Thyroid gland (tissue), 4 donors: ENCODE measurements at regions not wholly inside any gene's neighbourhood (a gene's known extent, or its start where the extent isn't known, plus 50 kb on each side); places are given as distances from the start of the nearest gene placed in this dataset.

Experiments
- DNase-seq, 2 donors: peaks; one replicate each; pipeline ENCODE4 v3.0.0-alpha.2; 2019
- H3K27ac ChIP-seq, 3 donors: fragments of 200-600 bp; sonication (generic); 1 replicate in 2 of 3; 2 replicates in 1 of 3; pipeline ENCODE4 v1.5.1; 2016 to 2019; ENCODE audit warnings: mild to moderate bottlenecking in 1 of 3, moderate library complexity in 1 of 3
- H3K27me3 ChIP-seq: fragments of 200-600 bp; sonication (generic); one replicate; pipeline ENCODE4 v1.5.1; 2019
- H3K36me3 ChIP-seq, 2 donors: fragments of 200-600 bp; sonication (generic); one replicate each; pipeline ENCODE4 v1.5.1; 2016 to 2019
- H3K4me1 ChIP-seq, 2 donors: fragments of 200-600 bp; sonication (generic); one replicate each; pipeline ENCODE4 v1.5.1; 2017 to 2019
- H3K4me3 ChIP-seq, 3 donors: fragments of 200-600 bp; sonication (generic); replicated peaks in 1 of 3; 1 replicate in 2 of 3; 2 replicates in 1 of 3; pipeline ENCODE4 v1.5.1; 2016; ENCODE audit warnings: mild to moderate bottlenecking in 1 of 3
- H3K9me3 ChIP-seq: fragments of 200-600 bp; sonication (generic); one replicate; pipeline ENCODE4 v1.5.1; 2017
- POLR2A ChIP-seq, 2 donors: fragments of 450-650 bp; IDR thresholded peaks; one replicate each; pipeline ENCODE4 v1.6.1; 2017; ENCODE audit warnings: antibody characterized with exemption in 2 of 2, mild to moderate bottlenecking in 2 of 2, moderate library complexity in 1 of 2
- WGBS, 2 donors: methylation state at CpG; one replicate each; pipeline ENCODE4 v1.1.5; 2017; 5-methylcytosine and 5-hydroxymethylcytosine counted together
- intact Hi-C: fragments of 100-400 bp; cut with DNase I; formaldehyde crosslinking; loops from one replicate; pipeline ENCODE4 v1.15.1; 2023
- TF ChIP-seq, protein P1 (sequence below), 6 experiments: fragments of 200-600 bp in 3 of 6; fragments of 450-650 bp in 3 of 6; sonication (generic) in 3 of 6; IDR thresholded peaks; one replicate each; pipeline ENCODE4 v1.5.1; 2016 to 2019; ENCODE audit warnings: antibody characterized with exemption in 6 of 6, mild to moderate bottlenecking in 2 of 6, inconsistent platforms in 1 of 6, moderate library complexity in 1 of 6

GRCh38 chr7:28351450-28351849, 60.9 kb upstream of the CREB5 start:
- intact Hi-C loops = no loop called here
- no peak for TF ChIP-seq POLR2A (IDR thresholded peaks at IDR 0.05)
- no peaks in the 10 kb centered on the region for H3K36me3 ChIP-seq

DNA sequence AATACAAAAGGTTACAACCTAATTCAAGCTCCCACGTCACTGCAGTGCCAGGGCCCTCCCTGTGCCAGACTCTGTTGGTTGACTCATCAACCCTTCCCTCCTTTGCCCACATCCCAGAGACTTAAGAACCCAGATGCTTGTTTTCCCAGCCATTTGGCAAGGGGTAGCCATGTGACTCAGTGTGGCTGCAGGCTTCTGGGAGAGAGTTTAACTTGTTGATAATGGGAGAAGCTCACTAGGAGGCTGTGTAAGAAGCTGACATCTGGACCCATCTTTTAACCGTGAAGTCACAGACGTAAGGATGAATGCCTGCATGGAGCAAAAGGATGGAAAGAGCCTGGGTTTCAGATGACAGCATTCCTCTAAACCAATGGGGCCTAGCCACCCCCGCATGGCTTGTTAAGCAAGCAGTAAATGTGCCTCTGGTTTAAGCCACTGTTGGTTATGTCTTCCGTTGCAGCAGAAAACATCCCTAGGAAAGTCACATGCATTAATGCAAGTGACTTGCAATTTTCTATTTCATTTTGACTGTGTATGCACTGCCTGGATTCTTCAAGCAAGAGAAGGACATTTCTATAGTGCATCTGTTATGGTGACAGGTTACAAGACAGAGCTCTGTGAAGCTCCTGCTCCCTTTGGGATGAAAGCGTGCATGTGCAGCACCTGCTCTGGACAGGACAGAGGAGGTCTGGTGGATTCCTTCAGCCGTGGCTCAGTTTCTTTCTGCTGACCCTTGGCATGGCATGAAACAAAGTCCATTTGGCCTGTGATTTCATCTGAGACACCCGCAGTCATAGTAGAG, 57.5 kb upstream of the CREB5 start:
- intact Hi-C loops = no loop called here
- WGBS, 2 donors = 86 to 90% methylated on average over 8 of the region's 8 CpGs

More at GRCh38 chr7:28351450-28351849, 60.9 kb upstream of the CREB5 start:
- H3K27ac ChIP-seq = no peak overlapping the region
- H3K4me1 ChIP-seq = peaks cover 0 to 6% of the 10 kb centered on the region in 2 donors
- H3K27me3 ChIP-seq = no peaks in the 10 kb centered on the region
- 73 to 81% methylated on average over 1 of the region's 1 CpG for WGBS, 2 donors
- H3K9me3 ChIP-seq = no peaks in the 10 kb centered on the region
- DNase-seq = no peak
- no peak overlapping the region for H3K4me3 ChIP-seq

GRCh38 chr7:28355635-28356319, 56.5 kb upstream of the CREB5 start:
- Histone ChIP-seq H3K4me1 (no peaks in the 10 kb centered on the region), H3K4me3 (no peak overlapping the region), H3K36me3 (no peaks in the 10 kb centered on the region), H3K27ac (no peak overlapping the region), H3K9me3 (no peaks in the 10 kb centered on the region), H3K27me3 (no peaks in the 10 kb centered on the region)
- no peak for DNase-seq
- intact Hi-C loops = no loop called here
- WGBS, 2 donors = 75 to 79% methylated on average over 16 of the region's 16 CpGs
- TF ChIP-seq POLR2A (IDR thresholded peaks at IDR 0.05) = no peak

More for the DNA sequence above, 57.5 kb upstream of the CREB5 start:
- Histone ChIP-seq H3K27ac (no peak overlapping the region), H3K4me3 (no peak overlapping the region), H3K9me3 (no peaks in the 10 kb centered on the region), H3K27me3 (no peaks in the 10 kb centered on the region), H3K36me3 (no peaks in the 10 kb centered on the region), H3K4me1 (no peaks in the 10 kb centered on the region)
- TF ChIP-seq, protein P1, sequence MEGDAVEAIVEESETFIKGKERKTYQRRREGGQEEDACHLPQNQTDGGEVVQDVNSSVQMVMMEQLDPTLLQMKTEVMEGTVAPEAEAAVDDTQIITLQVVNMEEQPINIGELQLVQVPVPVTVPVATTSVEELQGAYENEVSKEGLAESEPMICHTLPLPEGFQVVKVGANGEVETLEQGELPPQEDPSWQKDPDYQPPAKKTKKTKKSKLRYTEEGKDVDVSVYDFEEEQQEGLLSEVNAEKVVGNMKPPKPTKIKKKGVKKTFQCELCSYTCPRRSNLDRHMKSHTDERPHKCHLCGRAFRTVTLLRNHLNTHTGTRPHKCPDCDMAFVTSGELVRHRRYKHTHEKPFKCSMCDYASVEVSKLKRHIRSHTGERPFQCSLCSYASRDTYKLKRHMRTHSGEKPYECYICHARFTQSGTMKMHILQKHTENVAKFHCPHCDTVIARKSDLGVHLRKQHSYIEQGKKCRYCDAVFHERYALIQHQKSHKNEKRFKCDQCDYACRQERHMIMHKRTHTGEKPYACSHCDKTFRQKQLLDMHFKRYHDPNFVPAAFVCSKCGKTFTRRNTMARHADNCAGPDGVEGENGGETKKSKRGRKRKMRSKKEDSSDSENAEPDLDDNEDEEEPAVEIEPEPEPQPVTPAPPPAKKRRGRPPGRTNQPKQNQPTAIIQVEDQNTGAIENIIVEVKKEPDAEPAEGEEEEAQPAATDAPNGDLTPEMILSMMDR (IDR thresholded peaks at IDR 0.05) = no peak
- no peak for TF ChIP-seq POLR2A (IDR thresholded peaks at IDR 0.05)
- DNase-seq = no peak

GRCh38 chr7:28356619-28357018, 55.7 kb upstream of the CREB5 start:
- H3K36me3 ChIP-seq = no peaks in the 10 kb centered on the region
- no peaks in the 10 kb centered on the region for H3K9me3 ChIP-seq
- no peak overlapping the region for H3K27ac ChIP-seq
- 66 to 70% methylated on average over 8 of the region's 8 CpGs for WGBS, 2 donors
- no peak overlapping the region for H3K4me3 ChIP-seq
- intact Hi-C loops = no loop called here
- DNase-seq = no peak
- no peak for TF ChIP-seq POLR2A (IDR thresholded peaks at IDR 0.05)
- TF ChIP-seq, protein P1 (IDR thresholded peaks at IDR 0.05) = no peak
- no peaks in the 10 kb centered on the region for H3K4me1 ChIP-seq
- H3K27me3 ChIP-seq = no peaks in the 10 kb centered on the region

DNA sequence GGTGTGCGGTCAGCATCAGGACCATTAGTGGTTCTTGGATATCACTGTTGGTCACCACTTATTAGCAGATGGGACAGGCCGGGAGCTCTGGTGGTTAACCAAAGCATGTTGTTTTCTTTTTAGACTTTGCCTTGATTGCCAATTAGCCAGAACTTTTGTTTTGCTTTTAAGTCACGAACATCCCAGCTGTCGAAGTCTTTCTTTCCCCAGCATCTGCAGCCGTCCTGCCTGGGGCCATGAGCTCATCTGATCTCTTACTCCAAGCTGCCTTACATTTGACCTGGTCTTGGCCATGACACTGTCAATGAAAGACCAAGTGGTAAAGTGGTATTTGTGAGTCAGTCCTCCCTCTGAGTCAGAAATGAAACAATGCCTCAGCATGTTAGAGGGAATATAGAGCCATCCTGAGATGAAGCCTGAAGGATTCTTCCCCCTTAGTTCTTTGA, 53.9 kb upstream of the CREB5 start:
- H3K27ac ChIP-seq = no peak overlapping the region
- no peak for TF ChIP-seq POLR2A (IDR thresholded peaks at IDR 0.05)
- TF ChIP-seq, protein P1 (IDR thresholded peaks at IDR 0.05) = no peak
- H3K4me3 ChIP-seq = no peak overlapping the region
- 88 to 89% methylated on average over 5 of the region's 5 CpGs for WGBS, 2 donors
- no peaks in the 10 kb centered on the region for H3K27me3 ChIP-seq
- no peaks in the 10 kb centered on the region for H3K4me1 ChIP-seq
- intact Hi-C loops = no loop called here
- no peaks in the 10 kb centered on the region for H3K9me3 ChIP-seq
- DNase-seq = no peak
- no peaks in the 10 kb centered on the region for H3K36me3 ChIP-seq

DNA sequence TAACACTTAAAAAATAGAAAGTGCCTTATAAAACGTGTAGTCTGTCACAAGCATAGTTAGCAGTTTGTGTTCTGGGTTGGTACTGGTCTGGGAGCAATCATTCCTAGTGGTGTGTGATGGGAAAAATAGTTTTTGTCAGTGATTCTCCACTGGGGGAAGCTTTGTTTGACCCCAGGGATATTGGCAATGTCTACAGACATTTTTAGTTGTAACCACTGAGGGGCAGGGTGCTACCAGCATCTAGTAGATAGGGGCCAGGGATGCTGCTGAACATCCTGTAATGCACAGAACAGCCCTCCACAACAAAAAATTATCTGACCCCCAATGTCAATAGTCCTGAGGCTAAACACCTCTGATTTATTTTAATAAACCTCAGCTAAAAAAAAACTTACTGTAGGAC, 51.6 kb upstream of the CREB5 start:
- WGBS, 2 donors = 80 to 85% methylated on average over 1 of the region's 1 CpG
- no peak for TF ChIP-seq POLR2A (IDR thresholded peaks at IDR 0.05)
- TF ChIP-seq, protein P1 (IDR thresholded peaks at IDR 0.05) = no peak
- no peak for DNase-seq
- Histone ChIP-seq H3K27ac (no peak overlapping the region), H3K4me1 (no peaks in the 10 kb centered on the region), H3K9me3 (no peaks in the 10 kb centered on the region), H3K4me3 (no peak overlapping the region), H3K27me3 (no peaks in the 10 kb centered on the region), H3K36me3 (no peaks in the 10 kb centered on the region)
- intact Hi-C loops = no loop called here
